Breast epithelium (tissue), 3 donors: ENCODE measurements at regions not wholly inside any gene's neighbourhood (a gene's known extent, or its start where the extent isn't known, plus 50 kb on each side); places are given as distances from the start of the nearest gene placed in this dataset.

Source experiments
- POLR2A ChIP-seq: fragments of 450-650 bp; IDR thresholded peaks from one replicate; pipeline ENCODE4 v1.6.1; 2016; ENCODE audit warnings: antibody characterized with exemption, mild to moderate bottlenecking, moderate library complexity
- POLR2AphosphoS5 ChIP-seq, 3 donors: sonication (generic); formaldehyde crosslinking; IDR thresholded peaks; one replicate each; pipeline ENCODE4 v1.6.1; 2017; ENCODE audit warnings: antibody characterized with exemption in 3 of 3
- TF ChIP-seq, protein P1 (sequence below), 3 donors: fragments of 450-650 bp; IDR thresholded peaks; one replicate each; pipeline ENCODE4 v1.5.1; 2016 to 2017; ENCODE audit warnings: antibody characterized with exemption in 3 of 3, mild to moderate bottlenecking in 3 of 3, moderate library complexity in 3 of 3

DNA sequence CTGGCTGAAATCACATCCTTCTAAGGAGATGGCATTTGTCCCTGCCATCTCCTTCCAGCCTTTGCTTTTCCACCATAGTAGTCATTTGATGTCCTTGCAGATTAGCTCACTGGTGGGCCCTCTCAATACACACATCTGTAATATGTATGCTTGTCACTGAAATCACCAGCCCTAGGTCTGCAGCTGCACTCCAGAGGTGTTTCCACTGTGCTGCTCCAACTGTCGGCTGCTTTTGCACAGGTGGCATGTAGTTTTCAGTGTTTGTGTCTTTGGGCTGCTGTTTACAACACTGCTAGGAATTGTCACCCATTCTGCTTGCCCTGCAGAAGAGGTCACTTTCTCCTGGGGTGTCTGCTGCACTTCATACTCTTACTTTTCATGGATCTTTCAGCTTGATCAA lies 69.0 kb upstream of the GRAMD1B start:
- no peak for TF ChIP-seq POLR2AphosphoS5 (IDR thresholded peaks at IDR 0.05)
- TF ChIP-seq, protein P1, sequence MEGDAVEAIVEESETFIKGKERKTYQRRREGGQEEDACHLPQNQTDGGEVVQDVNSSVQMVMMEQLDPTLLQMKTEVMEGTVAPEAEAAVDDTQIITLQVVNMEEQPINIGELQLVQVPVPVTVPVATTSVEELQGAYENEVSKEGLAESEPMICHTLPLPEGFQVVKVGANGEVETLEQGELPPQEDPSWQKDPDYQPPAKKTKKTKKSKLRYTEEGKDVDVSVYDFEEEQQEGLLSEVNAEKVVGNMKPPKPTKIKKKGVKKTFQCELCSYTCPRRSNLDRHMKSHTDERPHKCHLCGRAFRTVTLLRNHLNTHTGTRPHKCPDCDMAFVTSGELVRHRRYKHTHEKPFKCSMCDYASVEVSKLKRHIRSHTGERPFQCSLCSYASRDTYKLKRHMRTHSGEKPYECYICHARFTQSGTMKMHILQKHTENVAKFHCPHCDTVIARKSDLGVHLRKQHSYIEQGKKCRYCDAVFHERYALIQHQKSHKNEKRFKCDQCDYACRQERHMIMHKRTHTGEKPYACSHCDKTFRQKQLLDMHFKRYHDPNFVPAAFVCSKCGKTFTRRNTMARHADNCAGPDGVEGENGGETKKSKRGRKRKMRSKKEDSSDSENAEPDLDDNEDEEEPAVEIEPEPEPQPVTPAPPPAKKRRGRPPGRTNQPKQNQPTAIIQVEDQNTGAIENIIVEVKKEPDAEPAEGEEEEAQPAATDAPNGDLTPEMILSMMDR (IDR thresholded peaks at IDR 0.05) = no peak
- TF ChIP-seq POLR2A = no peak
